NB4 (cell line): ENCODE measurements at regions not wholly inside any gene's neighbourhood (a gene's known extent, or its start where the extent isn't known, plus 50 kb on each side); places are given as distances from the start of the nearest gene placed in this dataset.

Source experiments
- CTCF ChIP-seq: IDR thresholded peaks from one replicate; pipeline ENCODE4 v1.5.1; 2012; ENCODE audit warnings: low read depth, low read length
- MAX ChIP-seq: IDR thresholded peaks from 2 replicates; pipeline ENCODE4 v1.6.1; 2011; ENCODE audit warnings: low read depth, low read length
- MYC ChIP-seq: IDR thresholded peaks from 2 replicates; pipeline ENCODE4 v1.6.1; 2011; ENCODE audit warnings: low read depth, low read length
- POLR2A ChIP-seq: IDR thresholded peaks from 2 replicates; pipeline ENCODE4 v1.6.1; 2011; ENCODE audit warnings: mild to moderate bottlenecking; ENCODE audit not compliant: insufficient read length; ENCODE audit errors: extremely low read depth

DNA sequence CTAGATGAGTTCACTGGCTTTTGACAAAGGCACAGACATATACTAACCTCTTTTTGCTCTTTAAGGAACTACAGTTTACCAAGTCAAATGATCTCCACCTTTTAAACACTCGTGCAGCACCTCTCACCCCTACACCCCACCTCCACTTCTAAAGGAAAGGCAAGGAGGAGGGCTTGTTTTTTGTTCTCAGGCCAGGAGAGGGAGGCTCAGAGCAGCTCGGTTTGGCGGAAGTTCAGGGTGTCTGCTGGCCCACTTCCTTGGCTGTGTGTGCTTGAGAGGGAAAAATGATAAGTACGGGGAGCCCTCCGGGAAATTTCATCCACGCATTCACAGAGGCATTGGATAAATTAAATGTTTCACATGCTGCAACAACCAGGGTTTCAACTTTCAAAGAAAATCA, 667.9 kb downstream of the BCL11A start:
- TF ChIP-seq CTCF (no peak), MAX (no peak), POLR2A (no peak), MYC (no peak)
